WTC11 (cell line): ENCODE measurements at regions not wholly inside any gene's neighbourhood (a gene's known extent, or its start where the extent isn't known, plus 50 kb on each side); places are given as distances from the start of the nearest gene placed in this dataset.

Source experiments
- ATAC-seq: fragments of 200-7000 bp; cut with Tn5 transposase; 2 replicates; pipeline ENCODE4 v1.10.0; 2021; ENCODE audit warnings: mild to moderate bottlenecking, moderate library complexity
- CTCF ChIA-PET: fragments of 300-600 bp; sonication (Branson Sonifier 250); formaldehyde crosslinking; loops from one replicate; lab custom pipeline; 2021; ENCODE audit warnings: antibody characterized with exemption; lab: Charles Lee
- POLR2A ChIA-PET: fragments of 350-600 bp; sonication (Branson Sonifier 250); formaldehyde crosslinking; loops from one replicate; lab custom pipeline; 2021; ENCODE audit warnings: antibody characterized with exemption; lab: Charles Lee
- DNase-seq: peaks from one replicate; pipeline ENCODE4 v3.0.0; 2021; ENCODE audit warnings: low spot score
- H3K27ac Mint-ChIP-seq: 2 replicates; pipeline ENCODE4 v1.8.0; 2021; ENCODE audit warnings: mixed read lengths
- H3K27me3 Mint-ChIP-seq: 2 replicates; pipeline ENCODE4 v1.8.0; 2021; ENCODE audit warnings: low read depth, mild to moderate bottlenecking, moderate library complexity, mixed read lengths
- H3K36me3 Mint-ChIP-seq: 2 replicates; pipeline ENCODE4 v1.8.0; 2021; ENCODE audit warnings: mixed read lengths
- H3K4me1 Mint-ChIP-seq: 2 replicates; pipeline ENCODE4 v1.8.0; 2022; ENCODE audit warnings: mixed read lengths
- H3K4me3 Mint-ChIP-seq: 2 replicates; pipeline ENCODE4 v1.8.0; 2021; ENCODE audit warnings: mild to moderate bottlenecking, moderate library complexity, mixed read lengths
- H3K9me3 Mint-ChIP-seq: 2 replicates; pipeline ENCODE4 v1.8.0; 2021; ENCODE audit warnings: mixed read lengths
- EMX1 ChIP-seq: fragments of 250-450 bp; sonication (Bioruptor Pico); IDR thresholded peaks from 2 replicates; pipeline ENCODE4 v1.8.0; 2021; ENCODE audit warnings: mild to moderate bottlenecking
- FOXK1 ChIP-seq: sonication (generic); formaldehyde crosslinking; IDR thresholded peaks from 2 replicates; pipeline ENCODE4 v1.8.0; 2022; ENCODE audit warnings: mild to moderate bottlenecking, moderate library complexity, missing genetic modification reagents
- MYBL2 ChIP-seq: sonication (generic); formaldehyde crosslinking; IDR thresholded peaks from 2 replicates; pipeline ENCODE4 v1.8.1; 2023; ENCODE audit warnings: mild to moderate bottlenecking, moderate library complexity, missing genetic modification reagents
- NFYB ChIP-seq: sonication (generic); formaldehyde crosslinking; conservative IDR thresholded peaks from 2 replicates; pipeline ENCODE4 v1.8.0; 2022; ENCODE audit warnings: low read depth, missing genetic modification reagents
- NR3C1 ChIP-seq: sonication (generic); formaldehyde crosslinking; conservative IDR thresholded peaks from 2 replicates; pipeline ENCODE4 v1.8.1; 2023; ENCODE audit warnings: low read depth, mild to moderate bottlenecking, missing genetic modification reagents
- PRRX2 ChIP-seq: fragments of 250-450 bp; sonication (Bioruptor Pico); IDR thresholded peaks from 2 replicates; pipeline ENCODE4 v1.8.0; 2021; ENCODE audit warnings: mild to moderate bottlenecking
- SMAD4 ChIP-seq: sonication (generic); formaldehyde crosslinking; IDR thresholded peaks from 2 replicates; pipeline ENCODE4 v1.8.0; 2022; ENCODE audit warnings: mild to moderate bottlenecking, missing genetic modification reagents
- SP1 ChIP-seq: sonication (generic); formaldehyde crosslinking; conservative IDR thresholded peaks from 2 replicates; pipeline ENCODE4 v1.8.1; 2022; ENCODE audit warnings: missing genetic modification reagents
- ZNF138 ChIP-seq: sonication (generic); formaldehyde crosslinking; conservative IDR thresholded peaks from 2 replicates; pipeline ENCODE4 v1.8.1; 2022; ENCODE audit warnings: mild to moderate bottlenecking, moderate library complexity, missing genetic modification reagents
- ZNF396 ChIP-seq: fragments of 250-450 bp; sonication (Bioruptor Pico); IDR thresholded peaks from 2 replicates; pipeline ENCODE4 v1.8.0; 2021; ENCODE audit warnings: mild to moderate bottlenecking, moderate library complexity, borderline replicate concordance
- ZNF423 ChIP-seq: fragments of 250-450 bp; sonication (Bioruptor Pico); IDR thresholded peaks from 2 replicates; pipeline ENCODE4 v2.1.2; 2022; ENCODE audit warnings: mild to moderate bottlenecking, moderate library complexity
- ZNF671 ChIP-seq: fragments of 250-450 bp; sonication (Bioruptor Pico); IDR thresholded peaks from 2 replicates; pipeline ENCODE4 v1.8.0; 2021; ENCODE audit warnings: mild to moderate bottlenecking
- TF ChIP-seq, protein P1 (sequence below): fragments of 250-450 bp; sonication (Bioruptor Pico); IDR thresholded peaks from 2 replicates; pipeline ENCODE4 v1.9.0; 2021; ENCODE audit warnings: mild to moderate bottlenecking
- TF ChIP-seq, protein P2 (sequence below): sonication (generic); formaldehyde crosslinking; conservative IDR thresholded peaks from 2 replicates; pipeline ENCODE4 v1.8.1; 2023; ENCODE audit warnings: mild to moderate bottlenecking, low read depth, missing genetic modification reagents, moderate library complexity
- TF ChIP-seq, protein P3 (sequence below): sonication (generic); formaldehyde crosslinking; IDR thresholded peaks from 2 replicates; pipeline ENCODE4 v1.8.0; 2022; ENCODE audit warnings: mild to moderate bottlenecking, missing genetic modification reagents
- TF ChIP-seq, protein P4 (sequence below): sonication (generic); formaldehyde crosslinking; IDR thresholded peaks from 2 replicates; pipeline ENCODE4 v1.8.0; 2022; ENCODE audit warnings: missing genetic modification reagents
- TF ChIP-seq, protein P5 (sequence below): fragments of 200-600 bp; IDR thresholded peaks from 2 replicates; pipeline ENCODE4 v1.8.0; 2022; ENCODE audit warnings: antibody characterized with exemption
- TF ChIP-seq, protein P6 (sequence below): fragments of 250-450 bp; sonication (Bioruptor Pico); IDR thresholded peaks from 2 replicates; pipeline ENCODE4 v1.8.0; 2021; ENCODE audit warnings: mild to moderate bottlenecking

DNA sequence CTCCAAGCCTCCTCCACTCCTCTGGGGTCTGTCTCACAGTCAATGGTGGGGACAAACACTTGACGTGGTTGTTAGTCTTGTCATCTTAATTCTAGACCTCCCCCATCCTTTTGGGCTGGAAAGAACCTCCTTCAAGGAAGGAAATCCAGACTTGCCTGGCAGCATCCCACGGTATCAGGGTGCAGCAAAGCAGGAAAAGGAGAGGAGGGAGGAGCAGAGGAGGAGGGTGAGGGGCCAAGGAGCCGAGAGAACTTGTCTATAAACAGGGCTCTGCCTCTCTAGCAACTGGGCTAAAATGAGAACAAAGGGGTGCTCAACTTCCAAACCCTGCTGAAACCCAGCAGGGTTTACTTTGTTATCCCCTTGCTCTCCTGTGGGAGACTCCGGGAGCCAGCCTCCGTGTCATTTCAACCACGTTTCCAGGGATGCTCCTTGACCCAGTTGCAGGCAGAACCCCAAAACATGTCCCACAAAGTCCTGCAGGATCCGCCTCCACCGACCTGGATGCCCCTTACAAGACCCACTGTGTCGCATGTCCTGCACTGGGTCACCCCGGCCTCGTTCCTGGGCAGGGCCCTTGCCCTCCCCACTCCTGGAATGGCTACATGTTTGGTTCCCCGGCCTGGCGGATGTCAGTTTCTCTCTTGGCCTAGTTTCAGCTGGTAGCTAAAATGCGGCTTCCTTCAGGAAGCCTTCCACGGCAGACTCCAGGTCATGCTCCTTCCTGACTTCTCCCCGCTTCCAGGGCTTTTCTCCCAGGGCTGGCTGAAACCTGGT, 69.7 kb upstream of the MGMT start (continued):
- TF ChIP-seq MYBL2 (CRISPR knock-in tag) (no peak), SMAD4 (CRISPR knock-in tag) (no peak), SP1 (no peak), NR3C1 (CRISPR knock-in tag) (no peak), PRRX2 (CRISPR knock-in tag) (no peak)
- TF ChIP-seq, protein P1, sequence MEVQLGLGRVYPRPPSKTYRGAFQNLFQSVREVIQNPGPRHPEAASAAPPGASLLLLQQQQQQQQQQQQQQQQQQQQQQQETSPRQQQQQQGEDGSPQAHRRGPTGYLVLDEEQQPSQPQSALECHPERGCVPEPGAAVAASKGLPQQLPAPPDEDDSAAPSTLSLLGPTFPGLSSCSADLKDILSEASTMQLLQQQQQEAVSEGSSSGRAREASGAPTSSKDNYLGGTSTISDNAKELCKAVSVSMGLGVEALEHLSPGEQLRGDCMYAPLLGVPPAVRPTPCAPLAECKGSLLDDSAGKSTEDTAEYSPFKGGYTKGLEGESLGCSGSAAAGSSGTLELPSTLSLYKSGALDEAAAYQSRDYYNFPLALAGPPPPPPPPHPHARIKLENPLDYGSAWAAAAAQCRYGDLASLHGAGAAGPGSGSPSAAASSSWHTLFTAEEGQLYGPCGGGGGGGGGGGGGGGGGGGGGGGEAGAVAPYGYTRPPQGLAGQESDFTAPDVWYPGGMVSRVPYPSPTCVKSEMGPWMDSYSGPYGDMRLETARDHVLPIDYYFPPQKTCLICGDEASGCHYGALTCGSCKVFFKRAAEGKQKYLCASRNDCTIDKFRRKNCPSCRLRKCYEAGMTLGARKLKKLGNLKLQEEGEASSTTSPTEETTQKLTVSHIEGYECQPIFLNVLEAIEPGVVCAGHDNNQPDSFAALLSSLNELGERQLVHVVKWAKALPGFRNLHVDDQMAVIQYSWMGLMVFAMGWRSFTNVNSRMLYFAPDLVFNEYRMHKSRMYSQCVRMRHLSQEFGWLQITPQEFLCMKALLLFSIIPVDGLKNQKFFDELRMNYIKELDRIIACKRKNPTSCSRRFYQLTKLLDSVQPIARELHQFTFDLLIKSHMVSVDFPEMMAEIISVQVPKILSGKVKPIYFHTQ (CRISPR knock-in tag): no peak

DNA sequence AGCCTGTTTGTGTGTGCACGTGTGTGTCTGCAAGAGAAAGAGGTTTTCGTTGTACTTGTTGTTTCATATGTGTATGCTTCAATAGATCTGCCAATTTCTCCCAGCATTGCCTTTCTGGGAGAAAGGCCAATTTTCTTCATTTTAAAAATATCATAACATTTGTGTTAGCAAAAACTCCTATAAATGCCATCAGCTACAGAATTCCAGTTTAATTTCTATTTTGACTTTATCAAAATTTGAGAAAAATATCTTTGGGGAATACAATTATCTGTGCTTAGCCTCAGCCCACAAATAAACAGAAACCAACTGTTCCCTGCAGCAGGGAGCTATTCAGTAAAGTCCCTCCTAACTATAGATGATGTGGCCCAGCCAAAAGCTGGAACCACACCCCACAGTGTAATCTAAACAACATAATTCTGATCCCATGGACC, 68.3 kb upstream of the MGMT start:
- H3K27ac Mint-ChIP-seq: no peak overlapping the region
- ATAC-seq (no peak), DNase-seq (no peak)
- peaks cover 6% of the 10 kb centered on the region; the same call in 1 of the 2 replicates for H3K9me3 Mint-ChIP-seq
- H3K36me3 Mint-ChIP-seq: no peaks in the 10 kb centered on the region
- no peak overlapping the region for H3K4me3 Mint-ChIP-seq
- H3K4me1 Mint-ChIP-seq: peaks cover 7% of the 10 kb centered on the region
- POLR2A ChIA-PET: no interaction called here
- TF ChIP-seq, protein P2, sequence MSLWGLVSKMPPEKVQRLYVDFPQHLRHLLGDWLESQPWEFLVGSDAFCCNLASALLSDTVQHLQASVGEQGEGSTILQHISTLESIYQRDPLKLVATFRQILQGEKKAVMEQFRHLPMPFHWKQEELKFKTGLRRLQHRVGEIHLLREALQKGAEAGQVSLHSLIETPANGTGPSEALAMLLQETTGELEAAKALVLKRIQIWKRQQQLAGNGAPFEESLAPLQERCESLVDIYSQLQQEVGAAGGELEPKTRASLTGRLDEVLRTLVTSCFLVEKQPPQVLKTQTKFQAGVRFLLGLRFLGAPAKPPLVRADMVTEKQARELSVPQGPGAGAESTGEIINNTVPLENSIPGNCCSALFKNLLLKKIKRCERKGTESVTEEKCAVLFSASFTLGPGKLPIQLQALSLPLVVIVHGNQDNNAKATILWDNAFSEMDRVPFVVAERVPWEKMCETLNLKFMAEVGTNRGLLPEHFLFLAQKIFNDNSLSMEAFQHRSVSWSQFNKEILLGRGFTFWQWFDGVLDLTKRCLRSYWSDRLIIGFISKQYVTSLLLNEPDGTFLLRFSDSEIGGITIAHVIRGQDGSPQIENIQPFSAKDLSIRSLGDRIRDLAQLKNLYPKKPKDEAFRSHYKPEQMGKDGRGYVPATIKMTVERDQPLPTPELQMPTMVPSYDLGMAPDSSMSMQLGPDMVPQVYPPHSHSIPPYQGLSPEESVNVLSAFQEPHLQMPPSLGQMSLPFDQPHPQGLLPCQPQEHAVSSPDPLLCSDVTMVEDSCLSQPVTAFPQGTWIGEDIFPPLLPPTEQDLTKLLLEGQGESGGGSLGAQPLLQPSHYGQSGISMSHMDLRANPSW (CRISPR knock-in tag): no peak
- TF ChIP-seq, protein P3, sequence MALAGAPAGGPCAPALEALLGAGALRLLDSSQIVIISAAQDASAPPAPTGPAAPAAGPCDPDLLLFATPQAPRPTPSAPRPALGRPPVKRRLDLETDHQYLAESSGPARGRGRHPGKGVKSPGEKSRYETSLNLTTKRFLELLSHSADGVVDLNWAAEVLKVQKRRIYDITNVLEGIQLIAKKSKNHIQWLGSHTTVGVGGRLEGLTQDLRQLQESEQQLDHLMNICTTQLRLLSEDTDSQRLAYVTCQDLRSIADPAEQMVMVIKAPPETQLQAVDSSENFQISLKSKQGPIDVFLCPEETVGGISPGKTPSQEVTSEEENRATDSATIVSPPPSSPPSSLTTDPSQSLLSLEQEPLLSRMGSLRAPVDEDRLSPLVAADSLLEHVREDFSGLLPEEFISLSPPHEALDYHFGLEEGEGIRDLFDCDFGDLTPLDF (CRISPR knock-in tag): no peak
- TF ChIP-seq, protein P4, sequence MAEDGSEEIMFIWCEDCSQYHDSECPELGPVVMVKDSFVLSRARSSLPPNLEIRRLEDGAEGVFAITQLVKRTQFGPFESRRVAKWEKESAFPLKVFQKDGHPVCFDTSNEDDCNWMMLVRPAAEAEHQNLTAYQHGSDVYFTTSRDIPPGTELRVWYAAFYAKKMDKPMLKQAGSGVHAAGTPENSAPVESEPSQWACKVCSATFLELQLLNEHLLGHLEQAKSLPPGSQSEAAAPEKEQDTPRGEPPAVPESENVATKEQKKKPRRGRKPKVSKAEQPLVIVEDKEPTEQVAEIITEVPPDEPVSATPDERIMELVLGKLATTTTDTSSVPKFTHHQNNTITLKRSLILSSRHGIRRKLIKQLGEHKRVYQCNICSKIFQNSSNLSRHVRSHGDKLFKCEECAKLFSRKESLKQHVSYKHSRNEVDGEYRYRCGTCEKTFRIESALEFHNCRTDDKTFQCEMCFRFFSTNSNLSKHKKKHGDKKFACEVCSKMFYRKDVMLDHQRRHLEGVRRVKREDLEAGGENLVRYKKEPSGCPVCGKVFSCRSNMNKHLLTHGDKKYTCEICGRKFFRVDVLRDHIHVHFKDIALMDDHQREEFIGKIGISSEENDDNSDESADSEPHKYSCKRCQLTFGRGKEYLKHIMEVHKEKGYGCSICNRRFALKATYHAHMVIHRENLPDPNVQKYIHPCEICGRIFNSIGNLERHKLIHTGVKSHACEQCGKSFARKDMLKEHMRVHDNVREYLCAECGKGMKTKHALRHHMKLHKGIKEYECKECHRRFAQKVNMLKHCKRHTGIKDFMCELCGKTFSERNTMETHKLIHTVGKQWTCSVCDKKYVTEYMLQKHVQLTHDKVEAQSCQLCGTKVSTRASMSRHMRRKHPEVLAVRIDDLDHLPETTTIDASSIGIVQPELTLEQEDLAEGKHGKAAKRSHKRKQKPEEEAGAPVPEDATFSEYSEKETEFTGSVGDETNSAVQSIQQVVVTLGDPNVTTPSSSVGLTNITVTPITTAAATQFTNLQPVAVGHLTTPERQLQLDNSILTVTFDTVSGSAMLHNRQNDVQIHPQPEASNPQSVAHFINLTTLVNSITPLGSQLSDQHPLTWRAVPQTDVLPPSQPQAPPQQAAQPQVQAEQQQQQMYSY: no peak
- TF ChIP-seq ZNF396 (CRISPR knock-in tag): no peak
- TF ChIP-seq EMX1 (CRISPR knock-in tag): no peak
- TF ChIP-seq, protein P5, sequence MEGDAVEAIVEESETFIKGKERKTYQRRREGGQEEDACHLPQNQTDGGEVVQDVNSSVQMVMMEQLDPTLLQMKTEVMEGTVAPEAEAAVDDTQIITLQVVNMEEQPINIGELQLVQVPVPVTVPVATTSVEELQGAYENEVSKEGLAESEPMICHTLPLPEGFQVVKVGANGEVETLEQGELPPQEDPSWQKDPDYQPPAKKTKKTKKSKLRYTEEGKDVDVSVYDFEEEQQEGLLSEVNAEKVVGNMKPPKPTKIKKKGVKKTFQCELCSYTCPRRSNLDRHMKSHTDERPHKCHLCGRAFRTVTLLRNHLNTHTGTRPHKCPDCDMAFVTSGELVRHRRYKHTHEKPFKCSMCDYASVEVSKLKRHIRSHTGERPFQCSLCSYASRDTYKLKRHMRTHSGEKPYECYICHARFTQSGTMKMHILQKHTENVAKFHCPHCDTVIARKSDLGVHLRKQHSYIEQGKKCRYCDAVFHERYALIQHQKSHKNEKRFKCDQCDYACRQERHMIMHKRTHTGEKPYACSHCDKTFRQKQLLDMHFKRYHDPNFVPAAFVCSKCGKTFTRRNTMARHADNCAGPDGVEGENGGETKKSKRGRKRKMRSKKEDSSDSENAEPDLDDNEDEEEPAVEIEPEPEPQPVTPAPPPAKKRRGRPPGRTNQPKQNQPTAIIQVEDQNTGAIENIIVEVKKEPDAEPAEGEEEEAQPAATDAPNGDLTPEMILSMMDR: no peak
- no peak for TF ChIP-seq NR3C1 (CRISPR knock-in tag)
- TF ChIP-seq FOXK1 (CRISPR knock-in tag): no peak
- TF ChIP-seq ZNF138: no peak
- TF ChIP-seq ZNF671 (CRISPR knock-in tag): no peak
- TF ChIP-seq, protein P6, sequence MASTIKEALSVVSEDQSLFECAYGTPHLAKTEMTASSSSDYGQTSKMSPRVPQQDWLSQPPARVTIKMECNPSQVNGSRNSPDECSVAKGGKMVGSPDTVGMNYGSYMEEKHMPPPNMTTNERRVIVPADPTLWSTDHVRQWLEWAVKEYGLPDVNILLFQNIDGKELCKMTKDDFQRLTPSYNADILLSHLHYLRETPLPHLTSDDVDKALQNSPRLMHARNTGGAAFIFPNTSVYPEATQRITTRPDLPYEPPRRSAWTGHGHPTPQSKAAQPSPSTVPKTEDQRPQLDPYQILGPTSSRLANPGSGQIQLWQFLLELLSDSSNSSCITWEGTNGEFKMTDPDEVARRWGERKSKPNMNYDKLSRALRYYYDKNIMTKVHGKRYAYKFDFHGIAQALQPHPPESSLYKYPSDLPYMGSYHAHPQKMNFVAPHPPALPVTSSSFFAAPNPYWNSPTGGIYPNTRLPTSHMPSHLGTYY (CRISPR knock-in tag): no peak
- no peak for TF ChIP-seq ZNF423
- no peak for TF ChIP-seq NFYB (CRISPR knock-in tag)
- CTCF ChIA-PET: interaction anchor here (0.5 kb wide), 1 partner anchor 258 kb away, joined by 3 read pairs; no protein-coding TSS in a partner anchor
- H3K27me3 Mint-ChIP-seq: no peaks in the 10 kb centered on the region
